ENCODE measurements at regions not wholly inside any gene's neighbourhood (a gene's known extent, or its start where the extent isn't known, plus 50 kb on each side); places are given as distances from the start of the nearest gene placed in this dataset.
A peak's percentile ranks its signal among the peaks of the same experiment; 100 is the strongest.

DNA sequence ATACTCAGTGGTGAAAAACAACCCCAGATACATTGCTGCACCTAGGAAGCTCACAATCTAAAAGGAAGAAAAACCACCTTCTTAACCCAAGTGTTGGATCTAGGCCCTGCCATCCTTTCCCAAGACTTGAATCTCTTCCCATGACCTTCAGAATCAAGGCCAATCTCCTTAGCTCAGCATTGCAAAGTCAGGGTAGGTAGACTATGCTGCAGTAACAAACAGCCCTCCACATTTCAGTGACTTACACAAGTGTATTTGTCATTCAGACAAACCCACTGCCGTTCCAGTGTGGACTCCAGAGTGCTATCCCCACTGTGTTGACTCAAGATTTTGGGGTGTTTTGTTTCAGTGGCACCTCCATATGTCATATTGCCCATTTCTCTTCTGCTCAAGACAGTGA is 278.4 kb downstream of the UACA start:
- Histone ChIP-seq H3K4me3 (replicated peaks; ENCODE audit: insufficient read depth, low read length) (no peak overlapping the region), H3K27ac (replicated peaks) (no peak overlapping the region), H3K27me3 (ENCODE audit: insufficient read depth, poor library complexity, severe bottlenecking) (no peaks in the 10 kb centered on the region)
- no peak for DNase-seq (ENCODE audit: low read depth in 1 of 2, low spot score in 1 of 2)
- TF ChIP-seq POLR2AphosphoS5 (IDR thresholded peaks at IDR 0.05; ENCODE audit: low read depth) (no peak), SPI1 (IDR thresholded peaks at IDR 0.05; ENCODE audit: borderline replicate concordance, low read depth) (no peak)
- TF ChIP-seq, protein P1, sequence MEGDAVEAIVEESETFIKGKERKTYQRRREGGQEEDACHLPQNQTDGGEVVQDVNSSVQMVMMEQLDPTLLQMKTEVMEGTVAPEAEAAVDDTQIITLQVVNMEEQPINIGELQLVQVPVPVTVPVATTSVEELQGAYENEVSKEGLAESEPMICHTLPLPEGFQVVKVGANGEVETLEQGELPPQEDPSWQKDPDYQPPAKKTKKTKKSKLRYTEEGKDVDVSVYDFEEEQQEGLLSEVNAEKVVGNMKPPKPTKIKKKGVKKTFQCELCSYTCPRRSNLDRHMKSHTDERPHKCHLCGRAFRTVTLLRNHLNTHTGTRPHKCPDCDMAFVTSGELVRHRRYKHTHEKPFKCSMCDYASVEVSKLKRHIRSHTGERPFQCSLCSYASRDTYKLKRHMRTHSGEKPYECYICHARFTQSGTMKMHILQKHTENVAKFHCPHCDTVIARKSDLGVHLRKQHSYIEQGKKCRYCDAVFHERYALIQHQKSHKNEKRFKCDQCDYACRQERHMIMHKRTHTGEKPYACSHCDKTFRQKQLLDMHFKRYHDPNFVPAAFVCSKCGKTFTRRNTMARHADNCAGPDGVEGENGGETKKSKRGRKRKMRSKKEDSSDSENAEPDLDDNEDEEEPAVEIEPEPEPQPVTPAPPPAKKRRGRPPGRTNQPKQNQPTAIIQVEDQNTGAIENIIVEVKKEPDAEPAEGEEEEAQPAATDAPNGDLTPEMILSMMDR (IDR thresholded peaks at IDR 0.05; ENCODE audit: insufficient read depth, low read length): no peak
- TF ChIP-seq, protein P2, sequence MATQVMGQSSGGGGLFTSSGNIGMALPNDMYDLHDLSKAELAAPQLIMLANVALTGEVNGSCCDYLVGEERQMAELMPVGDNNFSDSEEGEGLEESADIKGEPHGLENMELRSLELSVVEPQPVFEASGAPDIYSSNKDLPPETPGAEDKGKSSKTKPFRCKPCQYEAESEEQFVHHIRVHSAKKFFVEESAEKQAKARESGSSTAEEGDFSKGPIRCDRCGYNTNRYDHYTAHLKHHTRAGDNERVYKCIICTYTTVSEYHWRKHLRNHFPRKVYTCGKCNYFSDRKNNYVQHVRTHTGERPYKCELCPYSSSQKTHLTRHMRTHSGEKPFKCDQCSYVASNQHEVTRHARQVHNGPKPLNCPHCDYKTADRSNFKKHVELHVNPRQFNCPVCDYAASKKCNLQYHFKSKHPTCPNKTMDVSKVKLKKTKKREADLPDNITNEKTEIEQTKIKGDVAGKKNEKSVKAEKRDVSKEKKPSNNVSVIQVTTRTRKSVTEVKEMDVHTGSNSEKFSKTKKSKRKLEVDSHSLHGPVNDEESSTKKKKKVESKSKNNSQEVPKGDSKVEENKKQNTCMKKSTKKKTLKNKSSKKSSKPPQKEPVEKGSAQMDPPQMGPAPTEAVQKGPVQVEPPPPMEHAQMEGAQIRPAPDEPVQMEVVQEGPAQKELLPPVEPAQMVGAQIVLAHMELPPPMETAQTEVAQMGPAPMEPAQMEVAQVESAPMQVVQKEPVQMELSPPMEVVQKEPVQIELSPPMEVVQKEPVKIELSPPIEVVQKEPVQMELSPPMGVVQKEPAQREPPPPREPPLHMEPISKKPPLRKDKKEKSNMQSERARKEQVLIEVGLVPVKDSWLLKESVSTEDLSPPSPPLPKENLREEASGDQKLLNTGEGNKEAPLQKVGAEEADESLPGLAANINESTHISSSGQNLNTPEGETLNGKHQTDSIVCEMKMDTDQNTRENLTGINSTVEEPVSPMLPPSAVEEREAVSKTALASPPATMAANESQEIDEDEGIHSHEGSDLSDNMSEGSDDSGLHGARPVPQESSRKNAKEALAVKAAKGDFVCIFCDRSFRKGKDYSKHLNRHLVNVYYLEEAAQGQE (IDR thresholded peaks at IDR 0.05; ENCODE audit: insufficient replicate concordance, low read depth): no peak

DNA sequence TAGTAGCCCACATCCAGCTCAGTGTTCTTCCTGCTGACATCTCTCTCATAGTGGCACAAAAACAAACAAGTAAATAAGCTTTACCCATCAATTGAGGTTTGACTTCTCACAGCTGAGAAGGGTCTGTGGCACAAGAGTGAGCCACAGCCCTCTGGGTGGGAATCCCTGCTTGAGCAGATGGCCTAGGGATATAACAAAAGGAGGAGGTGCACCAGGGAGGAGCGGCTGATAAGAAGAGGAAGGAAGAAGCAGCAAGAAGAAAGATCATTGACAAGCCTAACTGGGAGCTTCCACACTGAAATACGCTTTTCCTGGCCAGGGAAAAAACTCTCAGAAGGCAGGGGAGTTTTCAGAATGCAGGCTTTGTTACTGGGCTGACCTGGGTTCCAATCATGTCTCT is 279.8 kb downstream of the UACA start:
- TF ChIP-seq, protein P1 (IDR thresholded peaks at IDR 0.05; ENCODE audit: insufficient read depth, low read length): no peak
- no peak for TF ChIP-seq SPI1 (IDR thresholded peaks at IDR 0.05; ENCODE audit: borderline replicate concordance, low read depth)
- no peak for TF ChIP-seq POLR2AphosphoS5 (IDR thresholded peaks at IDR 0.05; ENCODE audit: low read depth)
- no peak for TF ChIP-seq GABPA (IDR thresholded peaks at IDR 0.05; ENCODE audit: low read depth)
- TF ChIP-seq, protein P2 (IDR thresholded peaks at IDR 0.05; ENCODE audit: insufficient replicate concordance, low read depth): no peak
- no peaks in the 10 kb centered on the region for H3K27me3 ChIP-seq (ENCODE audit: insufficient read depth, poor library complexity, severe bottlenecking)
- DNase-seq (ENCODE audit: low read depth in 1 of 2, low spot score in 1 of 2): no peak
- H3K4me3 ChIP-seq (replicated peaks; ENCODE audit: insufficient read depth, low read length): no peak overlapping the region
- no peak overlapping the region for H3K27ac ChIP-seq (replicated peaks)

DNA sequence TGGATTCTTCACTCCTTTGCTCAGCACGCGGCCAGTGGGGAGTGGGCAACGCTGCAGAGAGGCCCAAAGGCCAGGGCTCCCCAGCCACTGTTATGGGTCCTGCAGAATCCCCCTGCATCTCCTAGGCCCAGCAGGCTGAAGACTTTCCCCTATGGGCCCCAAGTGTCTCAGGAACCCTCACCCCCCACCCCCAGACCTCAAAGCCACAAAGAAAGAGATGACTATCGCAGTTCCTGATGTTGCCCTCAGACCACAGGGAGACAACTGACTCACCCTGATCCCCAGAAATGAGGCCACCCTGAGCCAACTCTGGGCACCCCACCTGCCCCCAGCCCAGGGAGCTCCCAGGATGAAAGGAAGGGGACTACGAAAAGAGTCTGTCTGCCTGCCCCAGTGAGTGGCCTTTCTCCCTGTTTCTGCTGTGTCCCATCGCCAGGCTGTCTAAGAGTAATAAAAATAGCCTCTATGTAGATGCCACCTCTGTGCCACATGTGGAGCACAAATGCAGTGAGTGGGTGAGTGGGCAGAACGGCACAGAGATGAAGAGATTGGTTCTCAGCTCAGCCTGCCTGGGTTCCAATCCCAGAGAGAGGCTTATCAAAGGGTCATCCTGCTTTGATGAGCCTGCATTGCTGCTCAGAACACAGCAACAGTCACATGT is 283.0 kb downstream of the UACA start:
- H3K27me3 ChIP-seq (ENCODE audit: insufficient read depth, poor library complexity, severe bottlenecking): no peaks in the 10 kb centered on the region
- H3K27ac ChIP-seq (replicated peaks): peak overlapping the region; percentile 43
- no peak overlapping the region for H3K4me3 ChIP-seq (replicated peaks; ENCODE audit: insufficient read depth, low read length)
- TF ChIP-seq SPI1 (IDR thresholded peaks at IDR 0.05; ENCODE audit: borderline replicate concordance, low read depth) (0 out of 2 replicates have a peak, but pooled peaks have one; percentile 5), POLR2AphosphoS5 (IDR thresholded peaks at IDR 0.05; ENCODE audit: low read depth) (peak; percentile 96)
- TF ChIP-seq, protein P1 (IDR thresholded peaks at IDR 0.05; ENCODE audit: insufficient read depth, low read length): no peak
- DNase-seq (ENCODE audit: low read depth in 1 of 2, low spot score in 1 of 2): peak; percentile 77 to 91

DNA sequence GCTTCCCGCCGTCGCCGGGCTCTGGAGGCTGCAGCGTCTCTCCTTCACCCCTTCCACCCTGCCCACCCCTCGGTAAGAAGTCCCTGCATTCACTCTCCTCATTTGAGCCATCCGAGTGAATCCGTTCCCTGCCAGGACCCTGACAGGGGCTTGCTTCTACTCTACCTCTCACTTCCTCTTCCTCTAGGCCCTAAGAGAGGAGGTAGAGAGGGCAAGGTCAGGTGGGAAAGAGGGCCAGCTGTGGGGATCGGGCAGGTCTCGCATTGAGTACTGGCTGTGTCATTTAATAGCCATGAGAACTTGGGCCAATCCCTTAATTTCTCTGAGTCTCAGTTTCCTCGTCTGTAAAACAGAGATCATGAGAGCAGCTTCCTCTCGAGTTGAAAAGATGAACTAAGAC is 283.6 kb downstream of the UACA start:
- Histone ChIP-seq H3K4me3 (replicated peaks; ENCODE audit: insufficient read depth, low read length) (no peak overlapping the region), H3K27me3 (ENCODE audit: insufficient read depth, poor library complexity, severe bottlenecking) (no peaks in the 10 kb centered on the region), H3K27ac (replicated peaks) (peak overlapping the region; percentile 43)
- peak in 1 of 2 experiments; percentile 34 for DNase-seq (ENCODE audit: low read depth in 1 of 2, low spot score in 1 of 2)
- TF ChIP-seq, protein P2 (IDR thresholded peaks at IDR 0.05; ENCODE audit: insufficient replicate concordance, low read depth): no peak
- TF ChIP-seq SPI1 (IDR thresholded peaks at IDR 0.05; ENCODE audit: borderline replicate concordance, low read depth): peak; percentile 85
- TF ChIP-seq, protein P1 (IDR thresholded peaks at IDR 0.05; ENCODE audit: insufficient read depth, low read length): no peak
